GM19240 (cell line): ENCODE measurements at regions not wholly inside any gene's neighbourhood (a gene's known extent, or its start where the extent isn't known, plus 50 kb on each side); places are given as distances from the start of the nearest gene placed in this dataset.

Source experiments
- DNase-seq: peaks from one replicate; pipeline ENCODE4 v3.0.0; 2011; ENCODE audit warnings: low spot score; ENCODE audit not compliant: insufficient read length

GRCh38 chr1:55286856-55287602 lies 71.9 kb upstream of the USP24 start:
- DNase-seq: no peak

GRCh38 chr1:55285834-55286233 lies 70.7 kb upstream of the USP24 start:
- no peak for DNase-seq

- no peak for DNase-seq
These were observed 69.7 kb upstream of the USP24 start for GRCh38 chr1:55284856-55285255.

GRCh38 chr1:55282058-55282457 lies 66.9 kb upstream of the USP24 start:
- DNase-seq: no peak

GRCh38 chr1:55280731-55281130 lies 65.6 kb upstream of the USP24 start:
- DNase-seq: no peak

- DNase-seq: no peak
These were observed 64.5 kb upstream of the USP24 start for GRCh38 chr1:55279627-55280026.

- no peak for DNase-seq
These were observed 63.2 kb upstream of the USP24 start for GRCh38 chr1:55278378-55278777.

GRCh38 chr1:55277377-55278130 lies 62.4 kb upstream of the USP24 start:
- peak; percentile 58 for DNase-seq

GRCh38 chr1:55276671-55277376 lies 61.7 kb upstream of the USP24 start:
- no peak for DNase-seq

- DNase-seq: no peak
These were observed 60.8 kb upstream of the USP24 start for GRCh38 chr1:55275941-55276341.

- no peak for DNase-seq
These were observed 60.1 kb upstream of the USP24 start for GRCh38 chr1:55275151-55275748.

GRCh38 chr1:55272994-55273393 lies 57.8 kb upstream of the USP24 start:
- no peak for DNase-seq
